Keratinocyte (primary cell): ENCODE measurements at regions not wholly inside any gene's neighbourhood (a gene's known extent, or its start where the extent isn't known, plus 50 kb on each side); places are given as distances from the start of the nearest gene placed in this dataset.

Source experiments
- DNase-seq: peaks from one replicate; pipeline ENCODE4 v3.0.0-alpha.2; 2011; ENCODE audit warnings: low read depth, missing footprints, low spot score
- FAIRE-seq: peaks from 2 replicates; lab custom pipeline; 2011; peaks lifted over from hg19 to GRCh38; lab: Jason Lieb, UNC
- H2AFZ ChIP-seq: 2 replicates; pipeline ENCODE4 v1.6.0; 2012; ENCODE audit warnings: low read length, control low read depth, inconsistent platforms; ENCODE audit not compliant: control insufficient read depth
- H3K27ac ChIP-seq: 2 replicates; pipeline ENCODE4 v1.5.1; 2011; ENCODE audit warnings: low read length; ENCODE audit not compliant: control insufficient read depth, insufficient read depth
- H3K27me3 ChIP-seq: 3 replicates; pipeline ENCODE4 v1.6.0; 2011; ENCODE audit warnings: low read length; ENCODE audit not compliant: control insufficient read depth, insufficient read depth; ENCODE audit errors: extremely low read depth
- H3K36me3 ChIP-seq, 2 experiments: 2 replicates in 1 of 2; 3 replicates in 1 of 2; pipeline ENCODE4 v1.5.1; 2011; ENCODE audit warnings: low read length in 2 of 2, mild to moderate bottlenecking in 1 of 2; ENCODE audit not compliant: control insufficient read depth in 2 of 2, insufficient read depth in 2 of 2; ENCODE audit errors: extremely low read depth in 1 of 2
- H3K4me1 ChIP-seq: 3 replicates; pipeline ENCODE4 v1.5.1; 2011; ENCODE audit warnings: low read length; ENCODE audit not compliant: control insufficient read depth, insufficient read depth; ENCODE audit errors: extremely low read depth
- H3K4me2 ChIP-seq: 3 replicates; pipeline ENCODE4 v1.6.0; 2011; ENCODE audit warnings: low read depth, low read length; ENCODE audit not compliant: control insufficient read depth, insufficient read depth; ENCODE audit errors: extremely low read depth
- H3K4me3 ChIP-seq, 3 experiments: fragments of 200-600 bp in 1 of 3; sonication (generic) in 1 of 3; 2 replicates in 2 of 3; 3 replicates in 1 of 3; pipeline ENCODE4 v1.5.1; 2011 to 2016; ENCODE audit warnings: low read length in 3 of 3, mild to moderate bottlenecking in 3 of 3, control low read depth in 2 of 3, inconsistent platforms in 1 of 3, low read depth in 1 of 3, mixed read lengths in 1 of 3, mixed run types in 1 of 3, moderate library complexity in 1 of 3; ENCODE audit not compliant: control insufficient read depth in 2 of 3, insufficient read depth in 2 of 3; ENCODE audit errors: extremely low read depth in 1 of 3
- H3K79me2 ChIP-seq: 2 replicates; pipeline ENCODE4 v1.6.0; 2012; ENCODE audit warnings: low read length; ENCODE audit not compliant: control insufficient read depth, insufficient read depth
- H3K9ac ChIP-seq: 3 replicates; pipeline ENCODE4 v1.6.0; 2011; ENCODE audit warnings: low read length; ENCODE audit not compliant: control insufficient read depth, insufficient read depth; ENCODE audit errors: extremely low read depth
- H3K9me1 ChIP-seq: 3 replicates; pipeline ENCODE4 v1.6.0; 2011; ENCODE audit warnings: low read length; ENCODE audit not compliant: control insufficient read depth, insufficient read depth; ENCODE audit errors: extremely low read depth
- H3K9me3 ChIP-seq: 2 replicates; pipeline ENCODE4 v1.5.1; 2012; ENCODE audit warnings: low read depth, low read length; ENCODE audit not compliant: control insufficient read depth
- H4K20me1 ChIP-seq: 3 replicates; pipeline ENCODE4 v1.6.0; 2011; ENCODE audit warnings: low read length; ENCODE audit not compliant: control insufficient read depth, insufficient read depth; ENCODE audit errors: extremely low read depth
- EZH2 ChIP-seq: IDR thresholded peaks from one replicate; pipeline ENCODE4 v1.6.1; 2012; ENCODE audit warnings: inconsistent platforms, mild to moderate bottlenecking, low read length, moderate library complexity
- dilution Hi-C: fragments of 300-500 bp; cut with MboI; formaldehyde crosslinking; loops from one replicate; pipeline ENCODE4 v1.7.0; 2020; ENCODE audit warnings: low sequenced_read_pairs; ENCODE audit not compliant: extremely low pct_ligation_motif_present
- TF ChIP-seq, protein P1 (sequence below), 3 experiments: IDR thresholded peaks in 1 of 3; conservative IDR thresholded peaks in 1 of 3; optimal IDR thresholded peaks in 1 of 3; 2 replicates in 2 of 3; 3 replicates in 1 of 3; pipeline versions ENCODE3 to v1.5.1; 2011; ENCODE audit warnings: low read length in 3 of 3, mild to moderate bottlenecking in 3 of 3, moderate library complexity in 2 of 3, control low read depth in 1 of 3, inconsistent platforms in 1 of 3; ENCODE audit not compliant: insufficient read depth in 2 of 3; ENCODE audit errors: extremely low read depth in 1 of 3

DNA sequence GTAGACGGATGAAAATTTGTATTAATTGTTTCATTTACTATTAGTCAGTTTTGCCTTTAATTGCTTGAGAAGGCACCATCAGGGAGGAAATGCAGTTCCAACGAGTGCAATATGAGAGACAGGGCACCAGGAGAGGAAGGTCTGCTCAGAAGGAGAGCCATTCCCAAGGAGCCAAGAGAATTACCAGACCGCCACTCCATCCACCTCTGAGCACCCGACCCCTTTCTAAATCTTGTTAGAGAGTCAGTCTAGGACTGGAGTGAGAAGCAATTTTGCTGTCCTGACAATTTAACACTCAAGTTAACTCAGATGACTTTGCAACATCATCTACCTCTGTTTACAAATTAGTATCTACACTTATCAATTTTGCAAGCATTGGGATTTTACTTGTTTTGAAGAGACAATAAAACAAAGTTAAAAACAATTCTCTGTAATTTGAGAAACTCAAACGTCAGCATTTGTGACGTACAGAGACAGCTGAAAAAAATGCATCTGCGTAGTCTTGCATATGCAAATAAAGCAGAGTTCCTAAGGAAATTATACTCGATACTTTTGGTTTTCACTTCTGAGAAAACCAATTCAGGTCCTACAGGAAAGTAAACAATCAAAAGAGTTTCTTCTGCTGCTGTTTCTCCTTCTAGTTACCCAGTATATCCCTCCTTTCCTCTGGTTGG, 1704.7 kb upstream of the TENM3 start:
- FAIRE-seq (no peak), DNase-seq (no peak)
- Histone ChIP-seq H3K4me1 (no peaks in the 10 kb centered on the region), H3K4me3 (no peak overlapping the region), H3K27ac (no peak overlapping the region), H2AFZ (no peak overlapping the region), H3K9ac (no peak overlapping the region), H3K79me2 (no peaks in the 10 kb centered on the region), H3K4me2 (no peak overlapping the region), H3K9me1 (no peaks in the 10 kb centered on the region), H3K9me3 (no peaks in the 10 kb centered on the region), H4K20me1 (no peaks in the 10 kb centered on the region), H3K27me3 (no peaks in the 10 kb centered on the region), H3K36me3 (no peaks in the 10 kb centered on the region)
- TF ChIP-seq EZH2: no peak
- TF ChIP-seq, protein P1, sequence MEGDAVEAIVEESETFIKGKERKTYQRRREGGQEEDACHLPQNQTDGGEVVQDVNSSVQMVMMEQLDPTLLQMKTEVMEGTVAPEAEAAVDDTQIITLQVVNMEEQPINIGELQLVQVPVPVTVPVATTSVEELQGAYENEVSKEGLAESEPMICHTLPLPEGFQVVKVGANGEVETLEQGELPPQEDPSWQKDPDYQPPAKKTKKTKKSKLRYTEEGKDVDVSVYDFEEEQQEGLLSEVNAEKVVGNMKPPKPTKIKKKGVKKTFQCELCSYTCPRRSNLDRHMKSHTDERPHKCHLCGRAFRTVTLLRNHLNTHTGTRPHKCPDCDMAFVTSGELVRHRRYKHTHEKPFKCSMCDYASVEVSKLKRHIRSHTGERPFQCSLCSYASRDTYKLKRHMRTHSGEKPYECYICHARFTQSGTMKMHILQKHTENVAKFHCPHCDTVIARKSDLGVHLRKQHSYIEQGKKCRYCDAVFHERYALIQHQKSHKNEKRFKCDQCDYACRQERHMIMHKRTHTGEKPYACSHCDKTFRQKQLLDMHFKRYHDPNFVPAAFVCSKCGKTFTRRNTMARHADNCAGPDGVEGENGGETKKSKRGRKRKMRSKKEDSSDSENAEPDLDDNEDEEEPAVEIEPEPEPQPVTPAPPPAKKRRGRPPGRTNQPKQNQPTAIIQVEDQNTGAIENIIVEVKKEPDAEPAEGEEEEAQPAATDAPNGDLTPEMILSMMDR (optimal IDR thresholded peaks at IDR 0.05 in 1 of 3, IDR thresholded peaks at IDR 0.05 in 1 of 3, conservative IDR thresholded peaks at IDR 0.05 in 1 of 3; ENCODE audit: extremely low read depth in 1 of 3, insufficient read depth in 2 of 3, low read length in 3 of 3): no peak
- dilution Hi-C loops: no loop called here

- Histone ChIP-seq H3K36me3 (no peaks in the 10 kb centered on the region), H3K27ac (no peak overlapping the region), H3K4me3 (no peak overlapping the region), H3K9me1 (no peaks in the 10 kb centered on the region), H3K4me1 (no peaks in the 10 kb centered on the region), H3K9me3 (no peaks in the 10 kb centered on the region), H4K20me1 (no peaks in the 10 kb centered on the region), H3K9ac (no peak overlapping the region), H3K79me2 (no peaks in the 10 kb centered on the region), H3K27me3 (no peaks in the 10 kb centered on the region), H2AFZ (no peak overlapping the region), H3K4me2 (no peak overlapping the region)
- dilution Hi-C loops: no loop called here
- FAIRE-seq (no peak), DNase-seq (no peak)
- no peak for TF ChIP-seq EZH2
- TF ChIP-seq, protein P1 (optimal IDR thresholded peaks at IDR 0.05 in 1 of 3, IDR thresholded peaks at IDR 0.05 in 1 of 3, conservative IDR thresholded peaks at IDR 0.05 in 1 of 3; ENCODE audit: extremely low read depth in 1 of 3, insufficient read depth in 2 of 3, low read length in 3 of 3): no peak
Measured at GRCh38 chr4:180539284-180539683, 1703.9 kb upstream of the TENM3 start.
